ENCODE measurements at regions not wholly inside any gene's neighbourhood (a gene's known extent, or its start where the extent isn't known, plus 50 kb on each side); places are given as distances from the start of the nearest gene placed in this dataset.
"Not testable (repeated sequence)": the region's sequence is repeated elsewhere in the genome, so short reads cannot be mapped to it uniquely, and the experiment has no call there.

GRCh38 chr10:18917431-18917830 lies 131.2 kb upstream of the MALRD1 start:
- not testable (repeated sequence) for TF ChIP-seq CTCF, POLR2A (IDR thresholded peaks at IDR 0.05)

Data from testis (tissue), 2 donors.